ENCODE measurements at regions not wholly inside any gene's neighbourhood (a gene's known extent, or its start where the extent isn't known, plus 50 kb on each side); places are given as distances from the start of the nearest gene placed in this dataset.
"Not testable (repeated sequence)": the region's sequence is repeated elsewhere in the genome, so short reads cannot be mapped to it uniquely, and the experiment has no call there.

- DNase-seq: no peak
Measured at GRCh38 chr15:93811305-93811704, 420.1 kb upstream of the MCTP2 start.

- no peak for DNase-seq
Measured at GRCh38 chr15:93809516-93809915, 421.8 kb upstream of the MCTP2 start.

- DNase-seq: no peak
Measured at GRCh38 chr15:93803421-93804152, 427.8 kb upstream of the MCTP2 start.

- DNase-seq: no peak
Measured at GRCh38 chr15:93801206-93801605, 430.2 kb upstream of the MCTP2 start.

- no peak for DNase-seq
Measured at GRCh38 chr15:93800805-93801204, 430.6 kb upstream of the MCTP2 start.

GRCh38 chr15:93789441-93789840 is 441.9 kb upstream of the MCTP2 start:
- DNase-seq: no peak

- DNase-seq: no peak
Measured at GRCh38 chr15:93780073-93780472, 451.3 kb upstream of the MCTP2 start.

GRCh38 chr15:93779341-93779740 is 452.0 kb upstream of the MCTP2 start:
- DNase-seq: no peak

GRCh38 chr15:93771196-93772030 is 459.9 kb upstream of the MCTP2 start:
- DNase-seq: no peak

GRCh38 chr15:93770788-93771187 is 460.6 kb upstream of the MCTP2 start:
- DNase-seq: no peak

GRCh38 chr15:93762036-93762435 is 469.3 kb upstream of the MCTP2 start:
- no peak for DNase-seq

GRCh38 chr15:93759629-93760028 is 471.7 kb upstream of the MCTP2 start:
- no peak for DNase-seq

GRCh38 chr15:93758824-93759223 is 472.5 kb upstream of the MCTP2 start:
- DNase-seq: no peak

GRCh38 chr15:93748710-93749109 is 482.7 kb upstream of the MCTP2 start:
- DNase-seq: no peak

- not testable (repeated sequence) for DNase-seq
Measured at GRCh38 chr15:93734976-93735375, 496.4 kb upstream of the MCTP2 start.

- DNase-seq: no peak
Measured at GRCh38 chr15:93730724-93731123, 500.6 kb upstream of the MCTP2 start.

GRCh38 chr15:93722165-93722564 is 509.2 kb upstream of the MCTP2 start:
- no peak for DNase-seq

GRCh38 chr15:93720607-93721006 is 510.8 kb upstream of the MCTP2 start:
- DNase-seq: no peak

- no peak for DNase-seq
Measured at GRCh38 chr15:93719921-93720351, 511.4 kb upstream of the MCTP2 start.

- DNase-seq: no peak
Measured at GRCh38 chr15:93716615-93717231, 514.6 kb upstream of the MCTP2 start.

GRCh38 chr15:93709708-93710107 is 521.7 kb upstream of the MCTP2 start:
- no peak for DNase-seq

- DNase-seq: no peak
Measured at GRCh38 chr15:93708724-93709445, 522.5 kb upstream of the MCTP2 start.

GRCh38 chr15:93707751-93708150 is 523.6 kb upstream of the MCTP2 start:
- no peak for DNase-seq
